NCI-H748 treated with DMSO at 0.1 percent for 48 hours (cell line): ENCODE measurements at regions not wholly inside any gene's neighbourhood (a gene's known extent, or its start where the extent isn't known, plus 50 kb on each side); places are given as distances from the start of the nearest gene placed in this dataset.

Source experiments
- DNase-seq: peaks from one replicate; lab custom pipeline; 2025; lab: John Stamatoyannopoulos, UW

- no peak for DNase-seq
These were observed 138.1 kb upstream of the POM121L12 start for GRCh38 chr7:52897288-52897687.

- DNase-seq: no peak
These were observed 158.2 kb upstream of the POM121L12 start for GRCh38 chr7:52877240-52877639.

- no peak for DNase-seq
These were observed 159.0 kb upstream of the POM121L12 start for GRCh38 chr7:52876402-52876801.

- no peak for DNase-seq
These were observed 171.8 kb upstream of the POM121L12 start for GRCh38 chr7:52863652-52864051.

- no peak for DNase-seq
These were observed 173.1 kb upstream of the POM121L12 start for GRCh38 chr7:52862321-52862720.

- DNase-seq: no peak
These were observed 178.1 kb upstream of the POM121L12 start for GRCh38 chr7:52857367-52857766.

GRCh38 chr7:52854681-52855080 is 180.8 kb upstream of the POM121L12 start:
- DNase-seq: no peak

- DNase-seq: no peak
These were observed 183.9 kb upstream of the POM121L12 start for GRCh38 chr7:52851547-52851946.

- DNase-seq: no peak
These were observed 192.0 kb upstream of the POM121L12 start for GRCh38 chr7:52843436-52843835.

GRCh38 chr7:52842202-52842900 is 193.1 kb upstream of the POM121L12 start:
- DNase-seq: no peak

GRCh38 chr7:52838981-52839411 is 196.4 kb upstream of the POM121L12 start:
- no peak for DNase-seq

GRCh38 chr7:52831321-52831720 is 204.1 kb upstream of the POM121L12 start:
- no peak for DNase-seq

- peak; percentile 44 for DNase-seq
These were observed 204.6 kb upstream of the POM121L12 start for GRCh38 chr7:52830801-52831200.

- no peak for DNase-seq
These were observed 208.7 kb upstream of the POM121L12 start for GRCh38 chr7:52826515-52827265.

GRCh38 chr7:52825611-52826010 is 209.8 kb upstream of the POM121L12 start:
- DNase-seq: no peak

- no peak for DNase-seq
These were observed 223.9 kb upstream of the POM121L12 start for GRCh38 chr7:52811537-52811936.

GRCh38 chr7:52799817-52800216 is 235.6 kb upstream of the POM121L12 start:
- DNase-seq: no peak

GRCh38 chr7:52797801-52798200 is 237.6 kb upstream of the POM121L12 start:
- no peak for DNase-seq

- DNase-seq: peak; percentile 90
These were observed 240.8 kb upstream of the POM121L12 start for GRCh38 chr7:52794621-52795020.

- no peak for DNase-seq
These were observed 244.2 kb upstream of the POM121L12 start for GRCh38 chr7:52791176-52791700.

GRCh38 chr7:52786174-52786573 is 249.3 kb upstream of the POM121L12 start:
- no peak for DNase-seq

- no peak for DNase-seq
These were observed 253.1 kb upstream of the POM121L12 start for GRCh38 chr7:52782348-52782747.

- no peak for DNase-seq
These were observed 254.2 kb upstream of the POM121L12 start for GRCh38 chr7:52781250-52781649.
